IMR-90 (cell line): ENCODE measurements at regions not wholly inside any gene's neighbourhood (a gene's known extent, or its start where the extent isn't known, plus 50 kb on each side); places are given as distances from the start of the nearest gene placed in this dataset.

ENCODE experiments used
- ATAC-seq: fragments of 200-7000 bp; cut with Tn5 transposase; 2 replicates; pipeline ENCODE4 v1.9.1; 2020; ENCODE audit warnings: low read depth, mild to moderate bottlenecking, moderate library complexity
- BruUV-seq: library from RNA; stranded (reverse); fragments of 400-500 nt; replicated peaks from 2 replicates; lab custom pipeline; 2021; lab: Mats Ljungman, UMichigan
- CTCF ChIA-PET: fragments of 300-600 bp; formaldehyde crosslinking; extraction: SDS; loops from one replicate; lab custom pipeline; 2021; ENCODE audit warnings: antibody characterized with exemption; lab: Yijun Ruan, JAX
- POLR2A ChIA-PET: fragments of 300-600 bp; sonication (Branson Sonifier 250); formaldehyde crosslinking; loops from one replicate; lab custom pipeline; 2022; ENCODE audit warnings: antibody characterized with exemption; ENCODE audit not compliant: unreplicated experiment; lab: Charles Lee
- DNase-seq: peaks from one replicate; pipeline ENCODE4 v3.0.0; 2013
- H2AFZ ChIP-seq: replicated peaks from 2 replicates; pipeline ENCODE3; 2013; ENCODE audit warnings: low read length, mild to moderate bottlenecking; ENCODE audit not compliant: poor library complexity
- H2AK5ac ChIP-seq: 2 replicates; pipeline ENCODE4 v1.6.1; 2013; ENCODE audit warnings: low read depth, low read length, inconsistent platforms
- H2AK9ac ChIP-seq: replicated peaks from 2 replicates; pipeline ENCODE3; 2013; ENCODE audit warnings: mild to moderate bottlenecking, low read depth, low read length, moderate library complexity; ENCODE audit not compliant: poor library complexity
- H2BK120ac ChIP-seq: 2 replicates; pipeline ENCODE4 v1.6.1; 2013; ENCODE audit warnings: low read depth, low read length, inconsistent platforms
- H2BK15ac ChIP-seq: 3 replicates; pipeline ENCODE4 v1.6.1; 2013; ENCODE audit warnings: low read depth, low read length, inconsistent platforms
- H2BK20ac ChIP-seq: 2 replicates; pipeline ENCODE4 v1.6.1; 2013; ENCODE audit warnings: low read depth, mild to moderate bottlenecking, inconsistent platforms, low read length, moderate library complexity
- H2BK5ac ChIP-seq: 2 replicates; pipeline ENCODE4 v1.6.1; 2013; ENCODE audit warnings: mild to moderate bottlenecking, low read depth, low read length, inconsistent platforms; ENCODE audit not compliant: poor library complexity, severe bottlenecking
- H3K14ac ChIP-seq: replicated peaks from 2 replicates; pipeline ENCODE4 v1.6.1; 2013; ENCODE audit warnings: low read depth, low read length, inconsistent platforms
- H3K18ac ChIP-seq: 2 replicates; pipeline ENCODE4 v1.6.1; 2013; ENCODE audit warnings: low read depth, low read length, control low read depth
- H3K23ac ChIP-seq: 2 replicates; pipeline ENCODE4 v1.6.1; 2013; ENCODE audit warnings: low read depth, low read length, inconsistent platforms
- H3K27ac ChIP-seq: 2 replicates; pipeline ENCODE4 v1.5.1; 2013; ENCODE audit warnings: mild to moderate bottlenecking, control low read depth, low read length; ENCODE audit not compliant: insufficient read depth
- H3K27me3 ChIP-seq: 2 replicates; pipeline ENCODE4 v1.6.1; 2013; ENCODE audit warnings: low read length; ENCODE audit not compliant: control insufficient read depth, insufficient read depth
- H3K36me3 ChIP-seq: 2 replicates; pipeline ENCODE4 v1.6.1; 2013; ENCODE audit warnings: low read length, mixed read lengths; ENCODE audit not compliant: control insufficient read depth, insufficient read depth
- H3K4ac ChIP-seq: 2 replicates; pipeline ENCODE4 v1.6.1; 2013; ENCODE audit warnings: low read depth, low read length, inconsistent platforms
- H3K4me1 ChIP-seq: 2 replicates; pipeline ENCODE4 v1.6.1; 2013; ENCODE audit warnings: low read length, mixed read lengths; ENCODE audit not compliant: control insufficient read depth, insufficient read depth
- H3K4me2 ChIP-seq: 2 replicates; pipeline ENCODE4 v1.6.1; 2013; ENCODE audit warnings: low read depth, mild to moderate bottlenecking, control low read depth, low read length, moderate library complexity
- H3K4me3 ChIP-seq: 2 replicates; pipeline ENCODE4 v1.5.1; 2013; ENCODE audit warnings: low read depth, mild to moderate bottlenecking, control low read depth, low read length, moderate library complexity; ENCODE audit not compliant: insufficient read depth
- H3K56ac ChIP-seq: 2 replicates; pipeline ENCODE4 v1.6.1; 2013; ENCODE audit warnings: low read length, inconsistent platforms; ENCODE audit not compliant: insufficient read depth; ENCODE audit errors: extremely low read depth
- H3K79me1 ChIP-seq, 2 experiments: 2 replicates each; pipeline ENCODE4 v1.6.1; 2013; ENCODE audit warnings: low read length in 2 of 2, inconsistent platforms in 1 of 2, low read depth in 1 of 2
- H3K9ac ChIP-seq: 2 replicates; pipeline ENCODE4 v1.6.1; 2013; ENCODE audit warnings: low read depth, low read length, control low read depth
- H3K9me1 ChIP-seq: 2 replicates; pipeline ENCODE4 v1.6.1; 2013; ENCODE audit warnings: low read length, inconsistent platforms; ENCODE audit not compliant: insufficient read depth
- H3K9me3 ChIP-seq: 2 replicates; pipeline ENCODE4 v1.6.1; 2013; ENCODE audit warnings: low read length; ENCODE audit not compliant: control insufficient read depth, insufficient read depth
- H4K20me1 ChIP-seq: 2 replicates; pipeline ENCODE4 v1.6.1; 2013; ENCODE audit warnings: low read length, inconsistent platforms; ENCODE audit not compliant: insufficient read depth
- H4K5ac ChIP-seq: 2 replicates; pipeline ENCODE4 v1.6.1; 2013; ENCODE audit warnings: mild to moderate bottlenecking, low read depth, low read length, control low read depth
- H4K8ac ChIP-seq, 2 experiments: 2 replicates each; pipeline ENCODE4 v1.6.1; 2013; ENCODE audit warnings: low read depth in 2 of 2, low read length in 2 of 2, control low read depth in 1 of 2, inconsistent platforms in 1 of 2
- H4K91ac ChIP-seq: 2 replicates; pipeline ENCODE4 v1.6.1; 2013; ENCODE audit warnings: low read depth, low read length, inconsistent platforms; ENCODE audit not compliant: insufficient read depth
- BHLHE40 ChIP-seq: fragments of 150-350 bp; IDR thresholded peaks from 2 replicates; pipeline ENCODE4 v1.6.1; 2016; ENCODE audit warnings: mild to moderate bottlenecking, low read depth, low read length
- CEBPB ChIP-seq: IDR thresholded peaks from 2 replicates; pipeline ENCODE4 v1.6.1; 2012; ENCODE audit warnings: low read depth, low read length, improper control_type of control experiment
- CHD1 ChIP-seq: IDR thresholded peaks from 2 replicates; pipeline ENCODE4 v1.6.1; 2012; ENCODE audit warnings: low read depth, low read length, improper control_type of control experiment
- CTCF ChIP-seq: conservative IDR thresholded peaks from 2 replicates; pipeline ENCODE4 v1.5.1; 2012; ENCODE audit warnings: mild to moderate bottlenecking, low read depth, low read length, improper control_type of control experiment
- ELK1 ChIP-seq: fragments of 150-350 bp; IDR thresholded peaks from 2 replicates; pipeline ENCODE4 v1.6.1; 2016; ENCODE audit warnings: low read depth, mild to moderate bottlenecking, low read length, moderate library complexity, borderline replicate concordance
- FOS ChIP-seq: fragments of 150-350 bp; IDR thresholded peaks from 2 replicates; pipeline ENCODE4 v1.6.1; 2016; ENCODE audit warnings: low read depth, low read length
- MAFK ChIP-seq: IDR thresholded peaks from 2 replicates; pipeline ENCODE4 v1.6.1; 2012; ENCODE audit warnings: low read depth, low read length, improper control_type of control experiment
- MAZ ChIP-seq: IDR thresholded peaks from 2 replicates; pipeline ENCODE4 v1.6.1; 2012; ENCODE audit warnings: low read depth, mild to moderate bottlenecking, low read length, improper control_type of control experiment, moderate library complexity, borderline replicate concordance
- MXI1 ChIP-seq: IDR thresholded peaks from 2 replicates; pipeline ENCODE4 v1.6.1; 2012; ENCODE audit warnings: low read depth, mild to moderate bottlenecking, low read length, moderate library complexity, borderline replicate concordance
- NFE2L2 ChIP-seq: fragments of 150-350 bp; IDR thresholded peaks from 2 replicates; pipeline ENCODE4 v1.6.1; 2016; ENCODE audit warnings: low read depth, mild to moderate bottlenecking, low read length
- POLR2A ChIP-seq: IDR thresholded peaks from 2 replicates; pipeline ENCODE4 v1.6.1; 2012; ENCODE audit warnings: mild to moderate bottlenecking, low read depth, low read length
- RAD21 ChIP-seq: IDR thresholded peaks from 2 replicates; pipeline ENCODE4 v1.6.1; 2012; ENCODE audit warnings: low read length, improper control_type of control experiment
- RCOR1 ChIP-seq: IDR thresholded peaks from 2 replicates; pipeline ENCODE4 v1.6.1; 2012; ENCODE audit warnings: mild to moderate bottlenecking, low read length, improper control_type of control experiment; ENCODE audit not compliant: insufficient replicate concordance
- RFX5 ChIP-seq: IDR thresholded peaks from 2 replicates; pipeline ENCODE4 v1.8.0; 2012; ENCODE audit warnings: low read depth, mild to moderate bottlenecking, low read length, moderate library complexity
- SMC3 ChIP-seq: fragments of 150-350 bp; IDR thresholded peaks from 2 replicates; pipeline ENCODE4 v1.6.1; 2016; ENCODE audit warnings: low read depth, mild to moderate bottlenecking, antibody characterized with exemption, low read length, moderate library complexity
- USF2 ChIP-seq: fragments of 150-350 bp; IDR thresholded peaks from 2 replicates; pipeline ENCODE4 v1.6.1; 2017; ENCODE audit warnings: mild to moderate bottlenecking, antibody characterized with exemption, low read length, low read depth
- WGBS, 2 experiments: methylation state at CpG; one replicate each; pipeline versions ENCODE4 v1.1.5 to v1.1.7; 2013; ENCODE audit warnings: missing lambda C conversion rate in 2 of 2; ENCODE audit not compliant: insufficient read length in 1 of 2; ENCODE audit errors: extremely low coverage in 2 of 2; 5-methylcytosine and 5-hydroxymethylcytosine counted together
- dilution Hi-C: fragments of 300-500 bp; cut with HindIII; formaldehyde crosslinking; loops from one replicate; pipeline ENCODE4 v1.14.3; 2018; ENCODE audit warnings: low sequenced_read_pairs; ENCODE audit not compliant: unreplicated experiment
- in situ Hi-C: fragments of 300-500 bp; cut with MboI; formaldehyde crosslinking; loops from 3 replicates; pipeline ENCODE4 v1.14.3; 2019; ENCODE audit warnings: low sequenced_read_pairs, inconsistent platforms, mixed read lengths
- intact Hi-C: fragments of 100-400 bp; cut with micrococcal nuclease; formaldehyde crosslinking; loops from 2 replicates; pipeline ENCODE4 v1.10.0; 2022

- DNase-seq (no peak), ATAC-seq (no peak)
- H4K5ac ChIP-seq, result no peak overlapping the region
- no peak overlapping the region for H2AK9ac ChIP-seq
- no peak overlapping the region for H2BK120ac ChIP-seq
- CTCF ChIA-PET, result interaction anchor here (0.7 kb wide), 1 partner anchor 198 kb away, joined by 3 read pairs; no protein-coding TSS in a partner anchor
- no peaks in the 10 kb centered on the region for H3K9me3 ChIP-seq
- H3K9ac ChIP-seq, result no peak overlapping the region
- 100% methylated on average over 1 of the region's 6 CpGs; no CpG with 5 or more reads in 1 of the 2 experiments for WGBS, 2 experiments
- H3K4me2 ChIP-seq, result no peak overlapping the region
- H3K4me1 ChIP-seq, result peaks cover 4% of the 10 kb centered on the region; the same call in 1 of the 2 replicates
- no peak overlapping the region for H2AFZ ChIP-seq
- no peak overlapping the region for H3K14ac ChIP-seq
- POLR2A ChIA-PET, result no interaction called here
- BruUV-seq, result no TSS peak
- in situ Hi-C loops (no loop called here), dilution Hi-C loops (no loop called here), intact Hi-C loops (no loop called here)
- H4K20me1 ChIP-seq, result no peaks in the 10 kb centered on the region
- H3K4me3 ChIP-seq, result no peak overlapping the region
- no peak overlapping the region for H4K91ac ChIP-seq
- no peak overlapping the region for H3K4ac ChIP-seq
- no peak overlapping the region for H3K27ac ChIP-seq
- H3K56ac ChIP-seq, result no peak overlapping the region
- no peaks in the 10 kb centered on the region for H3K79me1 ChIP-seq
- no peaks in the 10 kb centered on the region for H3K36me3 ChIP-seq
- peak overlapping the region; percentile 23; the same call in 1 of the 3 replicates for H2BK15ac ChIP-seq
- H3K9me1 ChIP-seq, result no peaks in the 10 kb centered on the region
- no peak overlapping the region for H2AK5ac ChIP-seq
- TF ChIP-seq BHLHE40, result no peak
- TF ChIP-seq NFE2L2, result no peak
- no peak for TF ChIP-seq CHD1
- no peak for TF ChIP-seq RCOR1
- no peak for TF ChIP-seq RAD21
- no peak for TF ChIP-seq MAFK
- TF ChIP-seq FOS, result no peak
- no peak for TF ChIP-seq MXI1
- no peak for TF ChIP-seq ELK1
- no peak for TF ChIP-seq SMC3
- no peak for TF ChIP-seq RFX5
- TF ChIP-seq CTCF, result no peak
- no peak for TF ChIP-seq MAZ
- TF ChIP-seq POLR2A, result no peak
- no peak for TF ChIP-seq CEBPB
- no peak for TF ChIP-seq USF2
- H2BK5ac ChIP-seq, result no peak overlapping the region
- no peak overlapping the region for H4K8ac ChIP-seq
- H2BK20ac ChIP-seq, result no peak overlapping the region
- no peaks in the 10 kb centered on the region for H3K27me3 ChIP-seq
- H3K18ac ChIP-seq, result no peak overlapping the region
- no peak overlapping the region for H3K23ac ChIP-seq
These were observed 495.7 kb upstream of the JARID2 start for GRCh38 chr6:14750059-14750661.
